Nucleus accumbens (tissue), 56 donors: ENCODE measurements at regions not wholly inside any gene's neighbourhood (a gene's known extent, or its start where the extent isn't known, plus 50 kb on each side); places are given as distances from the start of the nearest gene placed in this dataset.

Experiments used
- DNase-seq, 56 donors: peaks; one replicate each; lab custom pipeline; 2025; lab: John Stamatoyannopoulos, UW

GRCh38 chr12:98048326-98048725, 467.1 kb upstream of the TMPO start:
- no peak for DNase-seq

GRCh38 chr12:98053202-98053601, 462.2 kb upstream of the TMPO start:
- DNase-seq, result no peak

DNA sequence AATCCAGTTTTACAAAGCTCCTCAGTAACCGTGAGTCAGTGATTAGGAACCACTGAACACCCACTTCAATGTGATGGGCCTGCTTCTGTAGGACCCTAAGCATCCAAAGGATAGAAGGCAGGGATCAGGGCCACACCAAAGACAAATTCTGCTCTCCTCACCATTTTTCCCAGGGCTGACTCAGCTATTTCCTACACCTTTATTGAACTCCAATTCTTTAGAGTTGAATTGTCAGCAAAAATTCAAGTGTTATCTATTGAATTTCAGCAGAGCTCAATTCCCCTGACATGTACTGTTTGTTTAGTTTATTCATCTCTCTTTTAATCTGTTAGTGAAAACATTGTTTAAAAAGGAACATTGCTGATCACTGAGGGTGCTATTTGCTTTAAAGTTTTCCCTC, 457.7 kb upstream of the TMPO start:
- no peak for DNase-seq

DNA sequence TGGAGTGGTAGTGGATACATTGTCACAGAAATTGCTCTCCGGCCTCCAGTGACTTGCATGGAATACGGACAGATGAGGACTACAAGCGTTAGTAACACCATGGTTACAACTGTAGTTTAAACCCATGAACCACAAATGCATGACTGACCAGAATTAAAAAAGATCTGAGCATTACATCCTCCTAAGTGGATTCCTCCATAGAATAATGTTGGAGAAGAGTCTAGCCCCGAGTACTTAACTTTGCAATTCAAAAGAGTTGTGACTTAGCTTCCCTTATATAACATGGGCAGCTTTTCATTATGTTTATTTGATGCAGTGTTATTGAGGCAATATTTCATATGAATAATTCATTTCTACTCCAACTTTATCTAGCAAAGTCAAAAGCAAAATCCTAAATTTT, 457.2 kb upstream of the TMPO start:
- no peak for DNase-seq

DNA sequence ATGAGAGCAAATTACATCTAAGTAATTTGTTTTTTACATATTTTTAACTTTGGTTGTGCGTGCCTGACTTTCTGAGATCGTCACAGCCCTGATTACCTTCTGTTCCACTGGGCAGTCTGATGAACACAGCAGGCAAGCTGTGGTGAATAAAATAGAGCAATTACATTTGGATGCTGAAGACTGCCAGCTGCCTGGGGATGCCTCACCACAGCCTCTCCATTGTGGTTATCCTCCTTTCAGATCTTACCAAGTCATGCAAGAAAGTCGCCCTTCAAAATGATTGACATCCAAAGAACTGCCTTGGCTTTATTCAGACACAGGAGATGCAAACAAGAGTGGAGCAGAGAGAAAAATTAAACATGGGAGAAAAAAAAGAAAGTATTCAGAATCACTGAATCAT, 456.6 kb upstream of the TMPO start:
- DNase-seq, result no peak

DNA sequence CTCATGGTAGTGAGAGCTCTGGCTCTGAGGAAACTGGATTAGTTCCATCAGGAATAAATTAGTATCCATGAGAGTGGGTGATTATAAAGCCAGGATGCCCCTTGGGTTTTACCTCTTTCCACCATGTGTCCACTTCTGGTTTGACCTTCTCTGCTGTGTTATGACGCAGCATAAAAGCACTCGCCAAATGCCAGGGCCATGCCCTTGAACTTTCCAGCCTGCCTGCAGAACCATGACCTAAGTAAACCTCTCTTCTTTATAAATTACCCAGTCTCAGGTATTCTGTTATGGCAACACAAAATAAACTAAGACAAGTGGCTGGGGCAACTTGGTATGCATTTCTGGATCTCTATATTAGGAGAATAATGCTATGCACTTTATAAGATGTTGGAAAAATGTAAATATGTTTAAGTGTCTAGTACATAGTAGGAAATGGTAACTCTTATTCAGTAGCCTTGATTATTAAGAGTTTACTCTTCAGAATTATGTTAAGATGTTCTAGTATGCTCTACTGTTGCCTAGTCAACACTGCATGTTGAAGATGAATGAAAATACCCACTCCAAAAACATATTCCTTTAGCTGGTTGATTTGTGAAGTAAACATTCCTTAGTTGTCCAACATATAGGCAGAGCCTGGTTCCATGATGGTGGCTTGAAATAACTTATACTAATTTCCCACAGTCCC, 455.6 kb upstream of the TMPO start:
- no peak for DNase-seq

DNA sequence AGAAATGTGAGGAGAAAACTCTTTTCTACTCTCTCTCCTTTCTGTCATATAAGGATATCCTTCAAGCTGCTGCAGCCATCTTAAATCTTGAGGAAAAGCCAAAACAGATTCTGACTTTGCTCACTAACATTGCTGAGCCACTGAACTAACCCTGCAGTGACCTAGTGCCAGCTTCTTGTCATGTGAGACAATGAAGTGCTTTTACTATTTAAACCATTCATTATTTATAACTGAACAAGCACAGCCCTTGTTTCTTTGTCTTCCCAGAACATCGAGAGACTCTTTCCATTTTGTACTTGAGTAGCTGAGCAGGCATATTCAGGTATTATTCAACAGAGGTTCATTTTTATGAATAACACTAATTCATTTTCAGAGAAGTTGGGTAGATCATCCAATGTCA, 455.0 kb upstream of the TMPO start:
- peak in 4 of 56 donors; percentile 1 to 4 (median 2) for DNase-seq

DNA sequence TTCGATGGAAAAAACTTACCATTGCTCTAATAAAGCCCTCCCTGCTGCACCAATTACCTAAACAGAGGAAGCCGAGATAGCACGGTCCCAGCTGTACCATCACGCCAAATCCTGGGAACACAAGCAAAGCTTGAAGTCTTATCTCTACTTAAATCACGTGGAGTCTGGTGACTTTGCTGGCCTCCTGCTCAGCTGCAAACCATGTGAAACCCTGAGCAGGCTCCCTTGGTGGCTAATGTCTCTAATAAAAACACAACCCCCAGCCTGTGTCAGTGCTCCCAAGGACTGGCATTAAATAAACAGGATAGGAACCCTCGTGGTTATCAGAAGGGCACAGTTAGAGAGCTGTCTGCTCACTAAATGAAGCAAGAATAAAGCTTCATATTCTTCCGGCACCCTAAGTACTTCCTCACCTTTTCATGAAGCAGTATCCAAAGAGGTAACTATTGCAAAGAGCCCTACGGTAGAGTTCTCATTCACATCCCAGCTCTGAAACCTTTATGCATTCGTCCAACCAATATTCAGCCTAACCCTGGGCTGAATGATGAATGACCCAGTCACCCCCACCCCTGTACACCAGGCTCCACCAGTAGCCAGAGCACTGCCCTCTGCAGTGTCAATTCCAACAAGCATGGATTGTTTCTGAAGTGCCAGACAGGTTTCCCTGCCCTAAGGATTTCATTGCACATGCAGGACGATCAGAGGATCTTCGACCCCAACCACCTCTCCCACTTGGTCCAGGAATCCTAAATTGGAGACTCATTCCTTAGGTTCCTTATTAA, 452.7 kb upstream of the TMPO start:
- DNase-seq, result no peak

GRCh38 chr12:98064501-98064900, 450.9 kb upstream of the TMPO start:
- DNase-seq, result no peak

DNA sequence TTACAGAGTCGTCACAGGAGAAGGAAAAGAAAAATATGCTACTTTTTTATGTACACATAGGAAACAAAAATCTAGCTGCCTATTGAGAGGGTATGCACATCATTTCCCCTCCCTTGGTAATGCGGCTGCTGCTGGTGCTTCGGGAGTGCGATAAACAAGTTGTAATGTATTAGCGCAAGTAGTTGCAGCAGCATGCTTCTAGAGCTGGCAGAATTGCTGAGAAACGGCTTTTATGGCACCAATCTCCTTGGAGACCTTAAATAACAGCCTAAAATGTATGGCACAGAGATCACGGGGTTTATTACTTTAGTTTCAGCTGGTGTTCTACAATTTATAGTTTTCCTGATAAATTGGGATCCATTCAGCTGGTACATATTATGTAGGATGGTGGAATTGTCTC, 447.6 kb upstream of the TMPO start:
- DNase-seq, result no peak

GRCh38 chr12:98073610-98074009, 441.8 kb upstream of the TMPO start:
- no peak for DNase-seq

GRCh38 chr12:98074286-98074685, 441.1 kb upstream of the TMPO start:
- DNase-seq, result no peak

DNA sequence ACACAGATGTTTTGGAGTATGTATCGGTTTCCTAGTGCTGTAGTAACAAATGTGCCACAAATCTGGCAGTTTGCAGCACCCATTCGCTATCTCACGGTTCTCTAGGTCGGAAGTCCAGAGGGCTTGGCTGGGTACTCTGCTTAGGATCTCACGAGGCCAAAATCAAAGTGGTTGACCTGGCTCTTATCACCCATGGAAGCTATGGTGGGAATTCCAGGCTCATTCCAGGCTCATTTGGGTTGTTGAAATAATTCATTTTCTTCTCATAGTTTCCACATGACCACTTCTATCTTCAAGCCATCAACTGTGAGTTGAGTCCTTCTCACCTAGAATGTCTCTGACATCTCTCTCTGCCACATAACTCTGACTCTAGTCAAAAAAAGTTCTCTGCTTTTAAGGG, 431.0 kb upstream of the TMPO start:
- DNase-seq, result no peak

GRCh38 chr12:98085046-98085755, 430.2 kb upstream of the TMPO start:
- no peak for DNase-seq

GRCh38 chr12:98090731-98091130, 424.7 kb upstream of the TMPO start:
- DNase-seq, result no peak

GRCh38 chr12:98096436-98096835, 419.0 kb upstream of the TMPO start:
- no peak for DNase-seq

GRCh38 chr12:98106031-98106683, 409.2 kb upstream of the TMPO start:
- no peak for DNase-seq

DNA sequence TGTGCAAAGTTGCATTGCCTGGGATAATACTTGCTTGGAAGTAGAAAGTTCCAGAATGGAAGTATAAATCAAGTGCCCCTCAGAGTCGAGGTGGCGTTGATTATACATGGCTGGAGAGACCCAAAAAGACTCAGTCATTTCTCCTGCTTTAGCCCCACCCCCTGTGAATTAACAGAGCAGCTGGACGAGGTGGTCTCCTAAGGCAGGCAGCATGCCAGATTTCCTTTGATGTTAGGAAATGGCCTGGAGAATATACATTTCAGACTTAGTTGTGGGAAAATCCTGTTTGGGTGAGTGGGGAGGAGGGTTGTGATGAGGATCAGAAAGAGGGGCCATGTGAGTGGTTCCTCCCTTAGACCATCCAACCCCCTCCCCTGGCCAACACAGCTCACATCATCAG, 406.1 kb upstream of the TMPO start:
- DNase-seq, result no peak

- no peak for DNase-seq
Observed at GRCh38 chr12:98110536-98110935, 404.9 kb upstream of the TMPO start.

GRCh38 chr12:98113548-98113947, 401.8 kb upstream of the TMPO start:
- DNase-seq, result no peak

- DNase-seq, result no peak
Observed at GRCh38 chr12:98121963-98122362, 393.4 kb upstream of the TMPO start.
